Naive thymus-derived CD4-positive, alpha-beta T cell (primary cell): ENCODE measurements at regions not wholly inside any gene's neighbourhood (a gene's known extent, or its start where the extent isn't known, plus 50 kb on each side); places are given as distances from the start of the nearest gene placed in this dataset.

Source experiments
- ATAC-seq: fragments of 150-1000 bp; cut with Tn5 transposase; 2 replicates; pipeline ENCODE4 v1.10.0; 2021; ENCODE audit warnings: mild to moderate bottlenecking, moderate library complexity
- CTCF ChIA-PET: fragments of 350-600 bp; sonication (Branson Sonifier 250); formaldehyde crosslinking; loops from one replicate; lab custom pipeline; 2021; ENCODE audit warnings: antibody characterized with exemption; lab: Charles Lee
- POLR2A ChIA-PET: fragments of 350-600 bp; sonication (Branson Sonifier 250); formaldehyde crosslinking; loops from one replicate; lab custom pipeline; 2021; ENCODE audit warnings: antibody characterized with exemption, inconsistent platforms; lab: Charles Lee
- DNase-seq, 9 donors: peaks; one replicate each; pipeline versions ENCODE4 v3.0.0 to v3.0.0-alpha.2; 2020 to 2022; ENCODE audit warnings: mixed read lengths in 1 of 9
- H3K27ac ChIP-seq: one replicate; pipeline ENCODE4 v1.7.0; 2013; ENCODE audit warnings: mild to moderate bottlenecking, low read depth, low read length, moderate library complexity
- H3K27me3 ChIP-seq, 2 donors: one replicate each; pipeline ENCODE4 v1.7.0; 2013; ENCODE audit warnings: low read length in 2 of 2, mild to moderate bottlenecking in 2 of 2, moderate library complexity in 2 of 2; ENCODE audit not compliant: control insufficient read depth in 2 of 2, insufficient read depth in 2 of 2
- H3K36me3 ChIP-seq, 3 experiments: 1 replicate in 2 of 3; 2 replicates in 1 of 3; pipeline ENCODE4 v1.7.0; 2013; ENCODE audit warnings: low read length in 3 of 3, mild to moderate bottlenecking in 3 of 3, moderate library complexity in 1 of 3; ENCODE audit not compliant: insufficient read depth in 3 of 3, control insufficient read depth in 2 of 3
- H3K4me1 ChIP-seq, 2 donors: one replicate each; pipeline ENCODE4 v1.7.0; 2013; ENCODE audit warnings: low read length in 2 of 2, mild to moderate bottlenecking in 2 of 2, moderate library complexity in 1 of 2; ENCODE audit not compliant: control insufficient read depth in 2 of 2, insufficient read depth in 2 of 2
- H3K4me3 ChIP-seq: 2 replicates; pipeline ENCODE4 v1.7.0; 2013; ENCODE audit warnings: mild to moderate bottlenecking, low read length
- H3K9me3 ChIP-seq, 3 experiments: 1 replicate in 2 of 3; 2 replicates in 1 of 3; pipeline ENCODE4 v1.7.0; 2013; ENCODE audit warnings: low read length in 3 of 3; ENCODE audit not compliant: control insufficient read depth in 2 of 3
- H3K27ac Mint-ChIP-seq, 9 donors: one replicate each; pipeline ENCODE4 v1.8.0; 2020 to 2022; ENCODE audit warnings: mixed read lengths in 9 of 9, mild to moderate bottlenecking in 8 of 9, moderate library complexity in 5 of 9, inconsistent platforms in 2 of 9
- H3K27me3 Mint-ChIP-seq, 5 donors: one replicate each; pipeline ENCODE4 v1.8.0; 2021 to 2022; ENCODE audit warnings: mixed read lengths in 5 of 5, mild to moderate bottlenecking in 1 of 5
- H3K36me3 Mint-ChIP-seq, 5 donors: one replicate each; pipeline ENCODE4 v1.8.0; 2020 to 2022; ENCODE audit warnings: mixed read lengths in 5 of 5, mild to moderate bottlenecking in 3 of 5, inconsistent platforms in 1 of 5
- H3K4me1 Mint-ChIP-seq, 7 donors: one replicate each; pipeline ENCODE4 v1.8.0; 2020 to 2022; ENCODE audit warnings: mixed read lengths in 7 of 7, mild to moderate bottlenecking in 3 of 7, inconsistent platforms in 1 of 7
- H3K4me3 Mint-ChIP-seq, 10 donors: one replicate each; pipeline ENCODE4 v1.8.0; 2020 to 2022; ENCODE audit warnings: mild to moderate bottlenecking in 10 of 10, mixed read lengths in 10 of 10, moderate library complexity in 6 of 10, inconsistent platforms in 2 of 10
- H3K9me3 Mint-ChIP-seq, 11 donors: one replicate each; pipeline ENCODE4 v1.8.0; 2020 to 2022; ENCODE audit warnings: mixed read lengths in 11 of 11, mild to moderate bottlenecking in 4 of 11, inconsistent platforms in 1 of 11, moderate library complexity in 1 of 11
- intact Hi-C, 2 donors: fragments of 100-400 bp; cut with micrococcal nuclease; formaldehyde crosslinking; loops; one replicate each; pipeline ENCODE4 v1.15.1; 2023

DNA sequence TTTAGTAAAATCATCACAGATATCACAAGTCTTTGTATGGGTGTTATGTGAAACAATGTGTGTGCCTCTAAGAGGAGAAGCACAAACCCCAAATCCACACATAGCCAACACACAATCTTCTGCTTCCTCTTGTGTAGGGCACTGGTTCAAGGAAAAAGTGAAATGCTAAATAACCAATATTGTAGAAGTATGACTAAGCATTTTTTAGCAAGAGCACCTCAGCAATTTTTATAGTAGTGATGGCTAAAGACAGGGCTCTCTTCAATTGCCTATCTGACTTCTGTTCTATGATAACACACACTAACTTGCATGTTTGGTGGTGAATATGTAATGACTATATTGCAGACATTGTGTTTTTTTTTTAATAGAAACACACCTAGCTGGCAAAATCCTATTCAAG lies 997.9 kb upstream of the ALCAM start:
- Histone ChIP-seq H3K36me3 (no peaks in the 10 kb centered on the region), H3K27ac (no peak overlapping the region), H3K27me3 (no peaks in the 10 kb centered on the region), H3K4me3 (no peak overlapping the region), H3K9me3 (no peaks in the 10 kb centered on the region), H3K4me1 (no peaks in the 10 kb centered on the region)
- no peak for ATAC-seq
- no peak for DNase-seq
- Mint-ChIP-seq H3K4me3 (no peak overlapping the region), H3K9me3 (peaks cover 0 to 8% (median 0%) of the 10 kb centered on the region in 11 donors), H3K4me1 (no peaks in the 10 kb centered on the region), H3K27ac (no peak overlapping the region), H3K27me3 (no peaks in the 10 kb centered on the region), H3K36me3 (no peaks in the 10 kb centered on the region)
- intact Hi-C loops: no loop called here
- POLR2A ChIA-PET: no interaction called here
- CTCF ChIA-PET: no interaction called here

DNA sequence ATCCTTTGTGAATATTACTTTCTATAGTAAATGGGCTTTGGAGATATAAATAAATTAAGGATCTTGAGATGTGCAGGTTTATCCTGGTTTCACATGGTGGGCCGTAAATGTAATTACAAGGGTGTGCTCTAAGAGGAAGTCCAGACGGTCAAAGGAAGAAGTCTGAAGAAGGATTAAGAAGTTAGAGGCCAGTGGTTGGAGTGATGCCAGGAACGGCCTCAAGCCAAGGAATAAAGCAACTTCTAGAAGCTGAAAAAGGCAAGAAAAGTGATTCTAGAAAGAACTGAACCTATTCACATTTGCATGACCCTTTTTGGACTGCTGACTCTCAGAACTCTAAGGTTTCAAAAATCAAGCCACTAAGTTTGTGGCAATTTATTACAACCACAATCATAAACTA lies 981.3 kb upstream of the ALCAM start:
- H3K4me1 ChIP-seq: no peaks in the 10 kb centered on the region
- H3K9me3 Mint-ChIP-seq: peaks cover 0 to 20% (median 3%) of the 10 kb centered on the region in 11 donors
- intact Hi-C loops: no loop called here
- CTCF ChIA-PET: no interaction called here
- H3K4me1 Mint-ChIP-seq: no peaks in the 10 kb centered on the region
- no peaks in the 10 kb centered on the region for H3K9me3 ChIP-seq
- H3K36me3 Mint-ChIP-seq: no peaks in the 10 kb centered on the region
- DNase-seq (no peak), ATAC-seq (no peak)
- H3K27ac Mint-ChIP-seq: no peak overlapping the region
- POLR2A ChIA-PET: no interaction called here
- no peaks in the 10 kb centered on the region for H3K27me3 ChIP-seq
- no peaks in the 10 kb centered on the region for H3K27me3 Mint-ChIP-seq
- H3K27ac ChIP-seq: no peak overlapping the region
- no peaks in the 10 kb centered on the region for H3K36me3 ChIP-seq
- H3K4me3 ChIP-seq: no peak overlapping the region
- no peak overlapping the region for H3K4me3 Mint-ChIP-seq

DNA sequence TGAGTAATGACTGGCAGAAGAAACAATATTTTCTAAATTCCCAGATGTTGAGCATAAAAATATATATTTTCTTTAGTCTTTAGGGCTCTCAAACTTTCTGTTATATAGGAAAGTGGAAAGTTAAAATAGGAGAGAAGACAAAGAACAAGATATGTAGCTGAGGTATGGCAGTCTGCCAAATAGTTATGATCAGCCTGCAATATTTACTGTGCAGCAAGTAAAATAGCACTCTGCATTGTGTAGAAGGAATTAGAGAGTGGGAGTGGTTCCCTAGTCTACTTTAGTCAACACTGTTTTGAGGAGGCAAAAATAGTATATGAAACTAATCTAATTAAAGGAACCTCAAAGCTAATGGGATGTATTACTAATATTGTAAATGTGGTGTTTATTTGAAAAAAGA lies 978.1 kb upstream of the ALCAM start:
- CTCF ChIA-PET: no interaction called here
- Histone ChIP-seq H3K27ac (no peak overlapping the region), H3K27me3 (no peaks in the 10 kb centered on the region), H3K36me3 (no peaks in the 10 kb centered on the region), H3K9me3 (no peaks in the 10 kb centered on the region), H3K4me3 (no peak overlapping the region), H3K4me1 (no peaks in the 10 kb centered on the region)
- intact Hi-C loops: no loop called here
- no peak overlapping the region for H3K4me3 Mint-ChIP-seq
- POLR2A ChIA-PET: no interaction called here
- H3K27me3 Mint-ChIP-seq: no peaks in the 10 kb centered on the region
- no peak overlapping the region for H3K27ac Mint-ChIP-seq
- no peaks in the 10 kb centered on the region for H3K36me3 Mint-ChIP-seq
- ATAC-seq: no peak
- H3K4me1 Mint-ChIP-seq: no peaks in the 10 kb centered on the region
- DNase-seq: no peak
- H3K9me3 Mint-ChIP-seq: peaks cover 0 to 20% (median 3%) of the 10 kb centered on the region in 11 donors

DNA sequence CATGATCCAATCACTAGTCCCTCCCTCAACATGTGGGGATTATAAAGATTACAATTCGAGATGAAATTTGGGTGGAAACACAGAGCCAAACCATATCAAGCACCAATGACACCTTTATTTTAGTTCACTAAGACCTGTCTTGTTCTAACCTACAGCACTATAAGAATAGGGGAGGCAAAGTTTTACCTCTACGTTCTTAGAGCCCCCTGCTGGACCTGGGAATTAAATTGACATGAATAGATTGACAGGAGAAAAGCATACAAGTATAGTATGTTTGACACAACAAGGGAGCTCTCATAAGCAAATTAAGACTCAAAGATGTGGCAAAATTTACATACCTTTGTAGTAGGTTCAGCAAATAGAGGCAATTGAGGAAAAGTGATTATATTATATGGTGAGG lies 974.4 kb upstream of the ALCAM start:
- H3K4me1 Mint-ChIP-seq: no peaks in the 10 kb centered on the region
- ATAC-seq: no peak
- ChIA-PET POLR2A (no interaction called here), CTCF (no interaction called here)
- no peaks in the 10 kb centered on the region for H3K9me3 ChIP-seq
- no peaks in the 10 kb centered on the region for H3K36me3 Mint-ChIP-seq
- H3K27me3 Mint-ChIP-seq: no peaks in the 10 kb centered on the region
- H3K36me3 ChIP-seq: no peaks in the 10 kb centered on the region
- H3K4me3 ChIP-seq: no peak overlapping the region
- no peak for DNase-seq
- no peaks in the 10 kb centered on the region for H3K27me3 ChIP-seq
- no peak overlapping the region for H3K27ac ChIP-seq
- H3K9me3 Mint-ChIP-seq: peaks cover 0 to 10% (median 3%) of the 10 kb centered on the region in 11 donors
- H3K27ac Mint-ChIP-seq: no peak overlapping the region
- H3K4me1 ChIP-seq: no peaks in the 10 kb centered on the region
- intact Hi-C loops: no loop called here
- no peak overlapping the region for H3K4me3 Mint-ChIP-seq

DNA sequence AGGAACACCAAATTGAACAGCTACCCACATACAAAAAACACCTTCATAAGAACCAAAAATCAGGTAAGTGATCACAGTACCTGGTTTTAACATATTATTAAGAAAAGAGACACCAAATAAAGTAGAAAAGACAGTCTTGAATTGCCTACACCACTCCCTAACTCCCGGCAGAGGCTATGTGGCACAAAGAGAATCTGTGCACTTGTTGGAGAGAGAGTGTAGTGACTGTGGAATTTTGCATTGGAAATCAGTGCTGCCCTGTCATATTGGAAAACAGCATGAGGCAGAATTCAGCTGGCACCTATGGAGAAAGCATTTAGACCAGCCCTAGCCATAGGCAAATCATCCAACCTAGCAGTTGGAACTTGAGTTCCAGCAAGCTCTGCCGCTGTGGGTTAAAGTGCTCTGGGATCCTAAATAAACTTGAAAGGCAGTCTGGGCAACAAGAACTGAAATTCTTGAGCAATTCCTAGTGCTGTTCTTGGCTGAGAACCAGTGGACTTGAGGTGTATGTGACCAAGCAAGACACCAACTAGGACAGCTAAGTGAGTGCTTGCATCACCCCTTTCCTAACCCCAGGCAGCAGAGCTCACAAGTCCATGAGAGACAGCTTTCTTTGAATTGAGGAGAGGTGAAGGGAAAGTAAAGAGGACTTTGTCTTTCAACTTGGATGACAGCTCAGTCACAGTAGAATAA lies 969.6 kb upstream of the ALCAM start:
- no peak overlapping the region for H3K27ac Mint-ChIP-seq
- CTCF ChIA-PET: no interaction called here
- Histone ChIP-seq H3K27ac (no peak overlapping the region), H3K36me3 (no peaks in the 10 kb centered on the region), H3K4me3 (no peak overlapping the region), H3K9me3 (no peaks in the 10 kb centered on the region), H3K27me3 (no peaks in the 10 kb centered on the region), H3K4me1 (no peaks in the 10 kb centered on the region)
- peaks cover 0 to 3% (median 0%) of the 10 kb centered on the region in 5 donors for H3K36me3 Mint-ChIP-seq
- intact Hi-C loops: no loop called here
- POLR2A ChIA-PET: no interaction called here
- H3K4me3 Mint-ChIP-seq: no peak overlapping the region
- no peaks in the 10 kb centered on the region for H3K4me1 Mint-ChIP-seq
- H3K9me3 Mint-ChIP-seq: peaks cover 0 to 12% (median 5%) of the 10 kb centered on the region in 11 donors
- ATAC-seq (no peak), DNase-seq (no peak)
- no peaks in the 10 kb centered on the region for H3K27me3 Mint-ChIP-seq

DNA sequence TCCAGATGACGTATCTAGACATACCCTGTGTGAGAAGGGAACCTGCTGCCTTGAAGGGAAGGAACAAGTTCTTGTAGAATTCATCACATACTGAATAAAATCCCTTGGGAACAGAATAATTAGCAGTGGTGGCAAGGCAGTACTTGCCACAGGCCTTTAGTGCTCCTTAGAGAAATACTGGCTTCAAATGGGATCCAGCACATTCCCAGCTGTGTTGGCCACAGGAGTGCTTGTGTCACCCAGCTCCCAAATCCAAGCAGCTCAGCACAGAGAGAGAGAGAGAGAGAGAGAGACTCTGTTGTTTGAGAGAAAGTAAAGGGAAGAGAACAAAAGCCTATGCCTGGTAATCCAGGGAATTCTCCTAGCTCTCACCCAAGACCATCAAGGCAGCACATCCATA lies 969.0 kb upstream of the ALCAM start:
- no peaks in the 10 kb centered on the region for H3K27me3 ChIP-seq
- DNase-seq (no peak), ATAC-seq (no peak)
- H3K27ac ChIP-seq: no peak overlapping the region
- POLR2A ChIA-PET: no interaction called here
- Mint-ChIP-seq H3K27me3 (no peaks in the 10 kb centered on the region), H3K27ac (no peak overlapping the region), H3K36me3 (peaks cover 0 to 3% (median 0%) of the 10 kb centered on the region in 5 donors), H3K9me3 (peaks cover 0 to 12% (median 6%) of the 10 kb centered on the region in 11 donors), H3K4me3 (no peak overlapping the region), H3K4me1 (no peaks in the 10 kb centered on the region)
- H3K4me1 ChIP-seq: no peaks in the 10 kb centered on the region
- intact Hi-C loops: no loop called here
- no peak overlapping the region for H3K4me3 ChIP-seq
- H3K36me3 ChIP-seq: no peaks in the 10 kb centered on the region
- CTCF ChIA-PET: no interaction called here
- H3K9me3 ChIP-seq: no peaks in the 10 kb centered on the region

DNA sequence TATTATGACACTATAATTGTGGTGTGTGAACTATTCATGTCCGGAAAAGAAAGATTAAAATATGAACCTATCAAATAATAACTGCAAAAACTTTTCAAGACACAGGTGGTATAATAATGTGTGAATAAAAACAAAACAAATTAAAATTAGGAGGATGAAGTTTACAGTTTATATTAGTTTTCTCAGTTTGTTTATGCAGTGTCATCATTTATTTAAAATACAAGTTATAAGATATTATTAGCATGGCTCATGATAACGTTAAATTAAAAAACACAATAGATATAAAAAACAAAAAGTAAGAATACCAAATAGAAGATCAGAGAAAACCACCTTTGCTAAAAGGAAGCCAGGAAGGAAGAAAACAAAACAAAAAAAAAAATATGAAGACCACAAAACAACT lies 963.8 kb upstream of the ALCAM start:
- Mint-ChIP-seq H3K27ac (no peak overlapping the region), H3K4me3 (no peak overlapping the region), H3K36me3 (no peaks in the 10 kb centered on the region), H3K9me3 (peaks cover 0 to 16% (median 6%) of the 10 kb centered on the region in 11 donors), H3K27me3 (no peaks in the 10 kb centered on the region), H3K4me1 (no peaks in the 10 kb centered on the region)
- intact Hi-C loops: no loop called here
- no peak for DNase-seq
- Histone ChIP-seq H3K4me3 (no peak overlapping the region), H3K27ac (no peak overlapping the region), H3K36me3 (no peaks in the 10 kb centered on the region), H3K9me3 (no peaks in the 10 kb centered on the region), H3K27me3 (no peaks in the 10 kb centered on the region), H3K4me1 (no peaks in the 10 kb centered on the region)
- POLR2A ChIA-PET: no interaction called here
- CTCF ChIA-PET: no interaction called here
- no peak for ATAC-seq
